Neural cell (in vitro differentiated cells): ENCODE measurements at regions not wholly inside any gene's neighbourhood (a gene's known extent, or its start where the extent isn't known, plus 50 kb on each side); places are given as distances from the start of the nearest gene placed in this dataset.

ENCODE experiments used
- EP300 ChIP-seq: fragments of 450-650 bp; conservative IDR thresholded peaks from 2 replicates; pipeline ENCODE4 v1.6.1; 2014; ENCODE audit warnings: antibody characterized with exemption, mild to moderate bottlenecking, moderate library complexity; ENCODE audit not compliant: poor library complexity, severe bottlenecking
- EZH2 ChIP-seq: fragments of 200-600, 300-800 bp; shearing (Covaris generic), sonication (generic); IDR thresholded peaks from 2 replicates; pipeline ENCODE4 v1.6.1; 2014; ENCODE audit warnings: antibody characterized with exemption, low read length, borderline replicate concordance, mild to moderate bottlenecking; ENCODE audit not compliant: insufficient read depth, poor library complexity, severe bottlenecking
- MXI1 ChIP-seq: fragments of 450-650 bp; conservative IDR thresholded peaks from 2 replicates; pipeline ENCODE4 v1.6.1; 2014; ENCODE audit warnings: antibody characterized with exemption, mild to moderate bottlenecking; ENCODE audit not compliant: poor library complexity, severe bottlenecking
- POLR2AphosphoS5 ChIP-seq: IDR thresholded peaks from 2 replicates; pipeline ENCODE4 v1.6.1; 2012
- TAF1 ChIP-seq: IDR thresholded peaks from 2 replicates; pipeline ENCODE4 v1.6.1; 2012; ENCODE audit warnings: low read depth
- TF ChIP-seq, protein P1 (sequence below): fragments of 450-650 bp; IDR thresholded peaks from 2 replicates; pipeline ENCODE4 v1.5.1; 2014; ENCODE audit warnings: antibody characterized with exemption, mild to moderate bottlenecking, moderate library complexity; ENCODE audit not compliant: poor library complexity, severe bottlenecking

- TF ChIP-seq EZH2 (no peak), POLR2AphosphoS5 (no peak), TAF1 (no peak), MXI1 (no peak), EP300 (no peak)
- TF ChIP-seq, protein P1, sequence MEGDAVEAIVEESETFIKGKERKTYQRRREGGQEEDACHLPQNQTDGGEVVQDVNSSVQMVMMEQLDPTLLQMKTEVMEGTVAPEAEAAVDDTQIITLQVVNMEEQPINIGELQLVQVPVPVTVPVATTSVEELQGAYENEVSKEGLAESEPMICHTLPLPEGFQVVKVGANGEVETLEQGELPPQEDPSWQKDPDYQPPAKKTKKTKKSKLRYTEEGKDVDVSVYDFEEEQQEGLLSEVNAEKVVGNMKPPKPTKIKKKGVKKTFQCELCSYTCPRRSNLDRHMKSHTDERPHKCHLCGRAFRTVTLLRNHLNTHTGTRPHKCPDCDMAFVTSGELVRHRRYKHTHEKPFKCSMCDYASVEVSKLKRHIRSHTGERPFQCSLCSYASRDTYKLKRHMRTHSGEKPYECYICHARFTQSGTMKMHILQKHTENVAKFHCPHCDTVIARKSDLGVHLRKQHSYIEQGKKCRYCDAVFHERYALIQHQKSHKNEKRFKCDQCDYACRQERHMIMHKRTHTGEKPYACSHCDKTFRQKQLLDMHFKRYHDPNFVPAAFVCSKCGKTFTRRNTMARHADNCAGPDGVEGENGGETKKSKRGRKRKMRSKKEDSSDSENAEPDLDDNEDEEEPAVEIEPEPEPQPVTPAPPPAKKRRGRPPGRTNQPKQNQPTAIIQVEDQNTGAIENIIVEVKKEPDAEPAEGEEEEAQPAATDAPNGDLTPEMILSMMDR = no peak
Measured at GRCh38 chr4:176957353-176958118, 164.8 kb upstream of the VEGFC start.
